ENCODE measurements at regions not wholly inside any gene's neighbourhood (a gene's known extent, or its start where the extent isn't known, plus 50 kb on each side); places are given as distances from the start of the nearest gene placed in this dataset.

GRCh38 chr1:240720976-240721375 lies 109.0 kb upstream of the GREM2 start:
- TF ChIP-seq CTCF (IDR thresholded peaks at IDR 0.05) (no peak), POLR2A (IDR thresholded peaks at IDR 0.05) (no peak)

Data from heart left ventricle (tissue), 13 donors.